SK-N-SH (cell line): ENCODE measurements at regions not wholly inside any gene's neighbourhood (a gene's known extent, or its start where the extent isn't known, plus 50 kb on each side); places are given as distances from the start of the nearest gene placed in this dataset.
A peak's percentile ranks its signal among the peaks of the same experiment; 100 is the strongest.

Experiments used
- CTCF ChIP-seq: fragments of 200-600 bp; sonication (generic); IDR thresholded peaks from 2 replicates; pipeline ENCODE4 v1.6.1; 2017; ENCODE audit warnings: antibody characterized with exemption, mild to moderate bottlenecking, moderate library complexity
- EP300 ChIP-seq, 2 experiments: IDR thresholded peaks; 2 replicates each; pipeline versions ENCODE4 v1.4.0 to v1.6.1; 2012; ENCODE audit warnings: borderline replicate concordance in 1 of 2, low read depth in 1 of 2, low read length in 1 of 2
- EZH2phosphoT487 ChIP-seq: fragments of 200-600 bp; sonication (generic); IDR thresholded peaks from 2 replicates; pipeline ENCODE4 v1.6.1; 2017; ENCODE audit warnings: low read depth, mixed run types, mild to moderate bottlenecking, antibody characterized with exemption, moderate library complexity, borderline replicate concordance
- GABPA ChIP-seq: IDR thresholded peaks from 2 replicates; pipeline ENCODE4 v1.4.0; 2012; ENCODE audit warnings: low read depth, mild to moderate bottlenecking
- JUND ChIP-seq: IDR thresholded peaks from 2 replicates; pipeline ENCODE4 v1.4.0; 2012
- MAX ChIP-seq: IDR thresholded peaks from 2 replicates; pipeline ENCODE4 v1.4.0; 2012; ENCODE audit warnings: low read depth
- NFIC ChIP-seq: IDR thresholded peaks from 2 replicates; pipeline ENCODE4 v1.4.0; 2012; ENCODE audit warnings: borderline replicate concordance
- PBX3 ChIP-seq: IDR thresholded peaks from 2 replicates; pipeline ENCODE4; 2012
- POLR2AphosphoS5 ChIP-seq: IDR thresholded peaks from 2 replicates; pipeline ENCODE4 v1.6.1; 2012; ENCODE audit warnings: low read depth, low read length
- RAD21 ChIP-seq: IDR thresholded peaks from 2 replicates; pipeline ENCODE4 v1.6.1; 2012; ENCODE audit warnings: mild to moderate bottlenecking, low read length
- RCOR1 ChIP-seq: fragments of 150-350 bp; IDR thresholded peaks from 2 replicates; pipeline ENCODE4 v1.6.1; 2017; ENCODE audit warnings: antibody characterized with exemption, low read length
- REST ChIP-seq: IDR thresholded peaks from 2 replicates; pipeline ENCODE4 v1.6.1; 2012; ENCODE audit warnings: mild to moderate bottlenecking, low read depth, low read length, moderate library complexity
- RFX5 ChIP-seq: IDR thresholded peaks from 2 replicates; pipeline ENCODE4 v1.6.1; 2012; ENCODE audit warnings: mild to moderate bottlenecking, improper control_type of control experiment, low read length
- SMC3 ChIP-seq: IDR thresholded peaks from 2 replicates; pipeline ENCODE4 v1.6.1; 2012; ENCODE audit warnings: low read depth, low read length, improper control_type of control experiment

GRCh38 chr13:73708393-73708985 is 425.7 kb downstream of the KLF12 start:
- TF ChIP-seq RFX5 (no peak), EZH2phosphoT487 (no peak), RCOR1 (no peak), SMC3 (peak; percentile 71; the same call in 1 of the 2 replicates), JUND (no peak), CTCF (peak; percentile 97), MAX (no peak), REST (no peak), POLR2AphosphoS5 (no peak), GABPA (no peak), PBX3 (no peak), RAD21 (peak; percentile 96), EP300 (IDR thresholded peaks at IDR 0.05; ENCODE audit: borderline replicate concordance in 1 of 2, low read depth in 1 of 2, low read length in 1 of 2) (no peak), NFIC (no peak)
